GM18502 (cell line): ENCODE measurements at regions not wholly inside any gene's neighbourhood (a gene's known extent, or its start where the extent isn't known, plus 50 kb on each side); places are given as distances from the start of the nearest gene placed in this dataset.
"Not testable (repeated sequence)": the region's sequence is repeated elsewhere in the genome, so short reads cannot be mapped to it uniquely, and the experiment has no call there.

ENCODE experiments used
- ATAC-seq: cut with Tn5 transposase; IDR thresholded peaks from one replicate; pipeline ENCODE4 v1.9.1; 2021; ENCODE audit warnings: mild to moderate bottlenecking; ENCODE audit not compliant: unreplicated experiment, poor library complexity

DNA sequence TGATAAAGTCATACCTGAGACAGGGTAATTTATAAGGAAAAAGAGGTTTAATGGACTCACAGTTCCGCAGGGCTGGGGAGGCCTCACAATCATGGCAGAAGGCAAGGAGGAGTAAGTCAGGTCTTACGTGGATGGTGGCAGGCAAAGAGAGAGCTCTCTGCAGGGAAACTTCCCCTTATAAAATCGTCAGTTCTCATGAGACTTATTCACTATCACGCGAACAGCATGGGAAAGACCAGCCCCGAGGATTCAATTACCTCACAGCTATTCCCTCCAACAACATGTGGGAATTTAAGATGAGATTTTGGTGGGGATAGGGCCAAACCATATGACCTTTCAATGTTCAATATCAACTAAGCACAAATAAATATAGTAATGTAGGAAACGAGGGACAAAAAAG, 559.4 kb upstream of the KCND2 start:
- ATAC-seq = no peak

DNA sequence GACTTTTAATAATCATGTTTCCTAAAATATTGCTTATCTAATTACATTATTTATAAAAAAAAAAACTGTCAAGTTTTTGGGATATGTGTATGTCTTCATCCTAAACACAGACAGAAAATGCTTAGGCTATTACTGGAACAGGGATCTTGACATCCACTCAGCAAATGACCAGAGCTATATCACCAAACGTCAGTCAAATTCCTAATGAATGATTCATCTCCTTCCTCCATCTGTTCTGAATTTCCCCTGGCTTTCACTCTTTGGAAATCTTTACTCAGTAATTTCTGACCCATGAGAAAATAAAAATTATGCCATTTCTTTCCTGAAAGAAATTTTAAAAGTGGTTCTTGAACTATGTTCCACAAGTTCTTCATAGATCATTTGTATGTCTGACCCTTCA, 552.4 kb upstream of the KCND2 start:
- no peak for ATAC-seq

DNA sequence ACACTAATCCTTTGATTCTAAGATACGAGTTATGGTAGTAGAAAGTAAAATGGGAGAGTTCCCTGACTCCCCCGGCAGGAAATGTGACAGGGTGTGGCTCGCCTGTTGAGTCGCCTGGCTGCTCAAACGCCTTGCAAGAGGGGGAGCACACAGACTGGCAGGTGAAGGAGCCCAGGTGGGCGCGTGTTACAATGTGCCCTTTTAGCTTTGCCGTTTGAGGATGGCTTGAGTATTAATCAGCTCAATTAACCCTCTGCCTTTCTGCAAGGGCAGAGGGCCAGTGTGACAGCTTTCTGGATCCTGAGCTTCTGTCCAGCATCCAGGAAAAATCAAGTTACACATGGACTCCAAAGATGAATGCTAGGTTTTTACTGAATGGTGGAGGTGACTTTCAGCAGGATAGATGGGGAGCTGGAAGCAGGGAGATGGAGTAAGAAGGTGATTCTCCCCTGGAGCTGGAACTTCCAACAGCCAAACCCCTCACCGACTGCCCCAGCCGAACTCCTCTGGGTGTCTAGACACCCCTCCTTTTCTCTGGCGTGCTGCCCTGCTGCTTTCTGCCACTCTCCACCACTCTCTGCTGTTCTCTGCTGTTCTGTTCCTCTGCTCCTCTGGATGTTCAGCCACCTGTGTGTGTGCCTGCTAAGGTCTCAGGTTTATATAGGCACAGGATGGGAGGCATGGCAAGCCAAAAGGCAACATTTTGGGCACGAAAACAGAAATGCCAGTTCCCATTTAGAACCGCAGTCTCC, 548.8 kb upstream of the KCND2 start:
- no peak for ATAC-seq

DNA sequence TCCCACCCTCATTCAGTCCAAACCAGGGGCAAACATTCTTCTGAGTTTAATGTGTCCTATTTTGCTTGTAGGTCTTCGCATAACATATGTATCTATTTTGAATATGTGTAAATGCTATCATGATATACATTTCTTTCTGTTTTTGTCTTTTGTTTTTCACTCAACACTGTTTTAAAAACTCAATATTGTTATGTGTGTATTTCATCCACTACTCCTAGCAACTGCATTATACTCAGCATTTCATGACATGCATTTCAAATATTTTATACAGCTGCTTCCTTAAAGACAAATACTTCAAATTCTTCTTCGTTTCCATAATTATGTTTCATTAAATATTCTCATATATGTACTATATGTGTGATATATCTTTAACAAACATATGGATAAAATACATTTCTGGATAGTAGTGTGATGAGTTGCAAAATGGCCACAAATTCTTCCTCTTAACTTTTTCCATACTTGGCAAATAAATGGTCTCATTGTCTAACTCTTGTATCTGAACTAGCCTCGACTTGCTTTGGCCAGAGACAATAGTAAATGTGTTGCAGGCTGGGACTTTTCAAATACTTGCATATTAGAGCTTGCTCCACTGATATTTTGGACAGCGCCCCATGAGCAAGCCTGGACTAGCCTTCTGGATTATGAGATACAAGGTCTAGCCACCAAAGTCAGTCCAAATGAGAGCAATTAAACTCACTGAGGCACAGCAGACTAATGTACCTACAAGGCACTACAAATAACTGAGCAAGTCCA, 539.7 kb upstream of the KCND2 start:
- no peak for ATAC-seq

DNA sequence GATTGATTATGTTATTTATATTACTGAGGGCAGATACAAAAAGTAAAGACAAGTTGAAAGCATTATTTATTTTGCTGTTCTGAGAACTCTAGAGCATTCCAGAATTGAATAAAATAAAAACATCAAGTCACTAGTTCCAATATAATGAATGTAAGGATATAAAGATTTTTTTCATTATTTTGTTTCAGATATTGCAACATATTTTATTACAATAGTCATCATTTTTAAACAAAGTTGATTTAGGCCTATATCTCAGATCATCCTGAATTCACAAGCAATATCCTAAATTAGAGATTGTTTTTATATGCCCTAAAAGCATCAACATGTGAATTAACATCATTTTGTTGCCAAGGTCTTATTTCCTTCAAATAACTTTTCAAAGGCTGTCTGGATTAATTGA, 535.6 kb upstream of the KCND2 start:
- no peak for ATAC-seq

DNA sequence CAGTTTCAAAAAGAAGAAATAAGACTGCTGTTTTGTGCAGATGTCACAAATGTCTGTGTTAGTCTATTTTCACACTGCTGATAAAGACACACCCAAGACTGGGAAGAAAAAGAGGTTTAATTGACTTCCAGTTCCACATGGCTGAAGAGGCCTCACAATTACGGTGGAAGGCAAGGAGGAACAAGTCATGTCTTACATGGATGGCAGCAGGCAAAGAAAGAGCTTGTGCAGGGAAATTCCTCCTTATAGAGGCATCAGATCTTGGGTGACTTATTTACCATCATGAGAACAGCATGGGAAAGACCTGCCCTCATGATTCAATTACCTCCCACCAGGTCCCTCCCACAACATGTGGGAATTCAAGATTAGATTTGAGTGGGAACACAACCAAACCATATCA, 527.7 kb upstream of the KCND2 start:
- ATAC-seq = not testable (repeated sequence)

DNA sequence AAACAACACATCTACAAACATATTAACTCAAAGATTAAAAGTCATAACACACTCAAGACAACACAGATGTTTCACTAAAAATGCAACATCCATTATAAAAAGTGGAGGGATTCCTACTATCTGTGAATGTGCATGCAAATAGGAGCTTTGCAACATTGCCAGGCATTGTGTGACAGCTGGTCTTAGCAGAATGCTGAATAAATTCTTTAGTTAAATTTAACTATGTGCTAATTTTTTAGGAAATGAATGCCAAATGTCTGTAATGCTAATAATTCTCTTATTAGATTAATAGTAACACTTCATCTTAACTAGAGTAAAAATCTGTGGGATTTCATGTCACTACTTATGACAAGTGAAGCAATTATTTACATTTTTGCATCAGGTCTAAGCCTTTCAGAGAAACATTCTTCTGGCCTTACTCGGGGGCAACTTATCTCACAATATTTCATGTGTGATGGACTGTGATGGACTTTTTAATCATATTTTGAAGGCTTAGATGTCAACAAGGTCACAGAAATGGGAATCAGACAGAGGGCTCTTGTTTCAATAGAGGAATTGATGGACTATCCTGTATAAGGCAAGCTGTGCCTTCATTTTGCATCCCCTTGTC, 524.6 kb upstream of the KCND2 start:
- no peak for ATAC-seq

DNA sequence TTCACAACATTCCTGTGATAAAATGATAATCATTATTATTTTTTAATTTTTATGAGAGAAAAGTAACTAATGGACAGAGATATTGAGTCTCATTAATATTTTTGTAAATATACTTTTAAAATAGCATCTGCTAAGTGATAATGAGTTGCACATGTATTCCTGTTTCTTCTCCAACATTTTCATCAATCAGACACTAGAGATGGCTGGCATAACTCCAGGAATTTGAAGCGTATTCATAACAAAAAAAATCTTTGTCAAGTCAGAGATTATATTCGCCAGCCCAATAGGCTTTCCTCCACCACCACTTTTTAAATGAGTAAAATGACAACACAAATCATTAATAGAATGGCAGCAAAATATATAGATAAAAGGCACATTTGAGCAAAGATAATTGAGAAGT, 524.0 kb upstream of the KCND2 start:
- ATAC-seq = no peak

DNA sequence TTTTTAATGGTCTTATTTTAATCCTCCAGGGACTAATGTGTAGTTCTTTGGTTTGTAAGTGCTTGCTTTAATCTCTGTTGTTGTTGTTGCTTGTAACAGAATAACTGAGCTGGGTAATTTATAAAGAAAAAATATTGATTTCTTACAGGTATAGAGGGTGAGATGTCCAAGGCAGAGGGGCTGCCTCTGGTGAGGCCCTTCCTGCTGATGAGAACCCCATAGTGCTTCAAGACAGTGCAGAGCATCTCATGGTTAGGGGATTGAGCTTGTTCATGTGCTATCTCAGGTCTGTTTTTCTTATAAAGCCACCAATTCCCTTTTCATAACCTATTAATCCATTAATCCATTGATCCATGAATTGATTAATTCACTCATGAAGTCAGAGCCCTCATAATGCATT, 516.3 kb upstream of the KCND2 start:
- ATAC-seq = no peak

DNA sequence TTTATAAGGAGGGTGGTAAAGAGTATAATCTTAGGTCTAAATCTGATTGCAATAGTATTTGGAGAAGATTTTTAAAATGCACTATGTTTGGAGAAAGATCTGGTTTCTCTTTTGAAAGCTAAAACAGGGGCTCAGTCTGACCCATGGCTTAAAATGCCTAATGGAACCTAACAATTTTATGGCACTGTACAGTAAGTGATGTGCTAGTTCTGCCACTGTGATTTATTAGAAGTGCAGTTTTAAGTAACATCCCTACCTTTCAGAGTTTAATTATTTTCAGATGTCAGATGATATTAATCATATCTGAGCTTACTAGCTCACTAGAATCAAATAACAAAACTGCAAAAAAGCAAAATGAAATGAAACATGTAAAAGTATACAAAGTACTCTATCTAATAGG, 514.7 kb upstream of the KCND2 start:
- no peak for ATAC-seq

DNA sequence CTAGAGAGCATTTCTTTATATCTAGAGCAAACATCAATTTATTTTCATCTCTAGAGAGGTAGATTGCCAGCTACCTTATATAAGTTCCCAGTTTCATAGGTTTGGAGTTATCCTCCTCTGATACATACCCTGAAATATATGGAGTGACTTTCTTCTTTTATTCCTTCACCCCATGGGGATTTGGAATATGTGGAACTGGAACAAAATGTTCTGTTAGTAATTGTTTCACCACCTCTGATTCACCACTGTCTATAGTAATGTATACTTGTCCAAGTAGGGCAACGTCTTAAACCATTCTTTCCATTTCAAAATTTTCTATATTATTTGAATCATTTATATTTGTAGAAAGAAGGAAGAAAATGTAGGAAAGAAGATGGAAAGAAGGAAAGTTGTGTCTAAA, 511.2 kb upstream of the KCND2 start:
- ATAC-seq = no peak

DNA sequence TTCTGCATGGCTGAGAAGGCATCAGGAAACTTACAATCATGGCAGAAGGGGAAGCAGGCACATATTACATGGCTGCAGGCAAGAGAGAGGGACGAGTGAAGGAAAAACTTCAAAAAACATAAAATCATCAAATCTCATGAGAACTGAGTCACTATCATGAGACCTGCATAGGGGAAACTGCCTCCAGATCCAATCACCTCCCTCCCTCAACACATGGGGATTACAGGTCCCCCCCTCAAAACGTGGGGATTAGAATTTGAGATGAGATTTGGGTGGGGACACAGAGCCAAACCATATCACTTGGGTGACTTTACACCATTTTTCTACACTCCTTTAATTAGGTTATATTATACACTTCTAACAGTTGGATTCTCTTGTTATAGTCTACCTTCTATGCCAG, 490.7 kb upstream of the KCND2 start:
- no peak for ATAC-seq

DNA sequence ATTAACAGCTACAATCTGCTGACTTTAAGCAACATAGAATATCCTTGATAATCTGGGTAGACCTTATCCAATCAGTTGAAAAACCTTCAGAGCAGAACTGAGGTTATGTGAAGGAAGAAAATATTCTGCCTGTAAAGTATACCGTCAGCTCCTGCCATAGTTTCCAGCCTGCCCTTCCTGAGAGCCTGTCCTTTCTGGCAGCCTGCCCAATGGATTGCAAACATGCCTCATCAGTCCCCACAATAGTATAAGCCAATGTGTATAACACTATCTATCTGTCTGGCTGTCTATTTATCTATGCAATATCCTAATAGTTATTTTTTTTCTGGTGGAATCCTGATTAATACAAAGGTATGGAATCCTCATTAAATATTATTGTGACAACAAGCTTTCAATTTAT, 489.2 kb upstream of the KCND2 start:
- ATAC-seq = no peak

DNA sequence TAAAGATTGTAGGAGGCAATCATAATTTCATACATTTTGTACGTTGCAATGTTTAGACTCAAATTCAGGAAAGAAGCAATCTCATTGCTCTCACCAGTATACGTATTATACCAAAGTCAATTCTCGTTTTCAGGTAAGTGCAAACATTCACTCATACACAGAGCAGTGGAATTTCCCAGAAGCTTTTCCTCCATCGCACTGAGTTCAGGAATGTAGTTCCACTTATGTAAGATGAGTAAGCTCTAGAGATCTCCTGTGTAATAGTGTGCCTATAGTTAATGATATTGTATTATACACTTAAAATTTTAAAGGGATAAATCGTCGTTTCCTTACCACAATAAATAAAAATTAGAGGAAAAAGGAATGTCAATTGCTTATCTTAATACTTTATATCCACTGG, 470.8 kb upstream of the KCND2 start:
- ATAC-seq = no peak

DNA sequence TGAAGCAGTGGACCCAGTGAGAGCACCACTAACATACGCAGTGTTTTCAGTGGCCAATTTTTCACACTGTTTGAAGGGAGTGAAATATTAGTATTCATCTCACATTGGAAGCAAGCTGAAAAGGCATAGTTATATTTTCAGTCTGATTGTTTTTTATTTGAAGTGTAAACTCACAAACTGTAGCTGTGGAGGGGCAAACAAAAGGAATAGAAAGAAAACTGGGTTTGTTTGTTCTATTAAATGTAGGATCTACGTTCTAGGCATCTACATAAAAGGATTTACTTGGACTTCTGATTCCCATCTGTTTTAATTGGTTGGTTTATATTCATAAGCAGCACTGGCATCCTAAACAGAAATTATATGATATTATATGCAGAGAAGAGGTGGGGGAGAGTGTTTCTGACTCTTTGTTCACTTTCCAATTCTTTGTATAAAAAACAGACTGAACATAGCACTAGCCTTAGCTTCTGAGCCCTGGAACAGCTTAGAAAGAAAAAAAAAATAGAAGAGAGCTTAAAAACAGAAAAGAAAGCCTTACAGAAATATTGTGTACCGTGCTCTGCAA, 447.8 kb upstream of the KCND2 start:
- no peak for ATAC-seq

DNA sequence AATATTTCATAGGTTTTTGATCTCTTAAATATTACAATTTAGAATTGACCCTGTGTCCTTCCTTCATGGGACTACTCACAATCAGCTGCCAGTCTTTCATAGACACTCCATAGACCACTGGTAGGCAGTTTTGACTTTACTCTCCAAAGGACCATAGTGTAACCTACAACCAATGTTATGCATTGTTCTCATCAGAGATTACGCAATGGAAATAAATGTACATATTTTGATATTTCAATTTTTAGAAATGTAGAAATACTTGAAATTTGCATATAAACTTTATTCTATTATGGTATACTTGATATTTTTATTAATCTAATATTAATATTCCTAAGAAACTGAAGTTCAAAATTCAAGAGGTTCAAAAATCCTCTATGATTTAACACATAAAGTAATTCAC, 446.4 kb upstream of the KCND2 start:
- ATAC-seq = no peak

DNA sequence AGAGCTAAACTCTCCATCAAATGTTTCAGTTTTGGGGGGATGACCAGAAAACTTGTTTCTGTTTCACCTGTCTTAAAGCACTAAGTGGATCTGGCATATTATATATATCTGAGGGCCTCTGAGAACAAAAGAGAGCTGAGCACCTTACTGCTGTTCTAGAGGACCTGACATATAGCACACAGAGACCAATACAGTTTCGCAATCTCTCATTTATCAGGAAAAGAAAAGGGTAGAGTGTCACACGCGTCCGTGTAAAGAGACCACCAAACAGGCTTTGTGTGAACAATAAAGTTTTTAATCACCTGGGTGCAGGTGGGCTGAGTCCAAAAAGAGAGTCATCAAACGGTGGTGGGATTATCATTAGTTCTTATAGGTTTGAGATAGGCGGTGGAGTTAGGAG, 434.5 kb upstream of the KCND2 start:
- ATAC-seq = no peak

DNA sequence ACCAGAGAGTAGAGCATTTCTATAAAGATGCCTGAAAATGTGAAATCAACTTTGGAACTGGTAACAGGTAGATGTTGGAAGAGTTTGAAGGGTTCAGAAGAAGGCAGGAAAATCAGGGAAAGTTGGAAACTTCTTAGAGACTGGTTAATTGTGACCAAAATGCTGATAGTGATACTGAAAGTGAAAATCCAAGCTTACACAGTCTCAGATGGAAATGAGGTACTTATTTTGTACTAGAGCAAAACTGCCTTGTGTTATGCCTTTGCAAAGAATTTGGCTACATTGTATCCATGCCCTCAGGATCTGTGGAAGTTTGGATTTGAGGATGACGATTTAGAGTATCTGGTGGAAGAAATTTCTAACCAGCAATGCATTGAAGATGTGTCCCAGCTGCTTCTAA, 430.6 kb upstream of the KCND2 start:
- ATAC-seq = peak; percentile 63

DNA sequence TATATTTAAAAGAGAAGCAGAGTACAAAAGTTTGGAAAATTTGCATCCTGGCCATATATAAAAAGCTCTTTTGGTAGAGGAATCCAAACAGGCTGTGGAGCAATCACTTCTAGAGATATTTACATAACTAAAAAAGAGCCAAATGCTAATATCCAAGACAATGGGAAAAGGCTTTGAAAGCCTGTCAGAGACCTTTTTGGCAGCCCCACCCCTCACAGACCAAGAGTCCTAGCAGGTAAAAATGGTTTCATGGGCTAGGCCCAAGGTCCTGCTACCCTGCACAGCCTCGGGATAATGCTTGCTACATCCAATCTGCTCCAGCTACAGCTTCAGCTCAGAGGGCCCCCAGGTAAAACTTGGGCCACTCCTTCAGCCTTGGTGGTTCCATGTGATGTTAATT, 430.2 kb upstream of the KCND2 start:
- ATAC-seq = no peak

DNA sequence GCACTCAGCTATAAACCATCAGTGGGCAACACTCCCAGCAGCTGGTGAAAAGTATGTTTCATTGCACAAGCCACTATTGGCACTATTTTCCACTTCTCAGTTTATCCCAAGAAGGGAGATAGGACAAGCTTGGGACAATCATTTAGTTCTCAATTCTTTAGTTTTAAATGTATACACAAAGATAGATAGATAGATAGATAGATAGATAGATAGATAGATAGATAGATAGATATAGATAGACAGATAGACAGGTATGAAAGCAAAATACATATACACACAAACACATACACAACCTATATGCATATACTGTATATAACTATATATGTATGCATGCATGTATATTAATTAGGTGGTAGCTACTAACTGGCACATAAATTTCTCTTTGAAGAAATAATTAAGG, 411.6 kb upstream of the KCND2 start:
- no peak for ATAC-seq

DNA sequence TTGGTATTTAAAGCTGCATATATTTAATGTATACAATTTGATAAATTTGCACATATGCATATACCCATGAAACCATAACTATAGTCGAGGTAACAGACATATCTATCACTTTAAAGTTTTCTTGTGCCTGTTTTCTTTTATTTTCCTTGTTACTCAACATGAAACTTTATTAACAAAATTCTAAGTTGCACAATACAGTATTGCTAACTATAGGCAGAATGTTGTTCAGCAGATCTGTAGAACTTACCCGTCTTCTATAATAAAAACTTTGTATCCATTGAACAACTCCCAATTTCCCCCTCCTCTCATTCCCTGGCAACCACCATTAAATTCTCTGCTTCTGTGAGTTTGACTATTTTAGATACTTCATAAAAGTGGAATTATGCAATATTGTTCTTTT, 404.6 kb upstream of the KCND2 start:
- ATAC-seq = no peak
